NCI-H526 (cell line): ENCODE measurements at regions not wholly inside any gene's neighbourhood (a gene's known extent, or its start where the extent isn't known, plus 50 kb on each side); places are given as distances from the start of the nearest gene placed in this dataset.

Experiments
- DNase-seq, 2 experiments: peaks; one replicate each; lab custom pipeline; 2025; lab: John Stamatoyannopoulos, UW

GRCh38 chr2:116319935-116320334 is 1494.6 kb upstream of the DDX18 start:
- DNase-seq: no peak

- no peak for DNase-seq
These were observed 1485.2 kb upstream of the DDX18 start for GRCh38 chr2:116329280-116329679.

- DNase-seq: no peak
These were observed 1473.8 kb upstream of the DDX18 start for GRCh38 chr2:116340690-116341089.

GRCh38 chr2:116366212-116366611 is 1448.3 kb upstream of the DDX18 start:
- no peak for DNase-seq

GRCh38 chr2:116378786-116379185 is 1435.7 kb upstream of the DDX18 start:
- no peak for DNase-seq

GRCh38 chr2:116411211-116411610 is 1403.3 kb upstream of the DDX18 start:
- DNase-seq: no peak

GRCh38 chr2:116413659-116414058 is 1400.8 kb upstream of the DDX18 start:
- DNase-seq: no peak

GRCh38 chr2:116416731-116417377 is 1397.6 kb upstream of the DDX18 start:
- no peak for DNase-seq

- no peak for DNase-seq
These were observed 1378.8 kb upstream of the DDX18 start for GRCh38 chr2:116435648-116436047.

- DNase-seq: no peak
These were observed 1374.3 kb upstream of the DDX18 start for GRCh38 chr2:116440104-116440653.

GRCh38 chr2:116442418-116442817 is 1372.1 kb upstream of the DDX18 start:
- DNase-seq: no peak

GRCh38 chr2:116444256-116444872 is 1370.1 kb upstream of the DDX18 start:
- no peak for DNase-seq

- no peak for DNase-seq
These were observed 1363.5 kb upstream of the DDX18 start for GRCh38 chr2:116450990-116451389.

- no peak for DNase-seq
These were observed 1361.8 kb upstream of the DDX18 start for GRCh38 chr2:116452651-116453050.

- no peak for DNase-seq
These were observed 1358.1 kb upstream of the DDX18 start for GRCh38 chr2:116456429-116456828.

GRCh38 chr2:116467243-116467642 is 1347.2 kb upstream of the DDX18 start:
- no peak for DNase-seq

- DNase-seq: no peak
These were observed 1337.3 kb upstream of the DDX18 start for GRCh38 chr2:116477229-116477628.

GRCh38 chr2:116487336-116487735 is 1327.2 kb upstream of the DDX18 start:
- no peak for DNase-seq

GRCh38 chr2:116489292-116489691 is 1325.2 kb upstream of the DDX18 start:
- no peak for DNase-seq

GRCh38 chr2:116489944-116490343 is 1324.5 kb upstream of the DDX18 start:
- DNase-seq: no peak

- no peak for DNase-seq
These were observed 1323.9 kb upstream of the DDX18 start for GRCh38 chr2:116490511-116491145.

GRCh38 chr2:116491292-116491691 is 1323.2 kb upstream of the DDX18 start:
- no peak for DNase-seq

GRCh38 chr2:116499389-116499788 is 1315.1 kb upstream of the DDX18 start:
- no peak for DNase-seq
